ENCODE measurements at regions not wholly inside any gene's neighbourhood (a gene's known extent, or its start where the extent isn't known, plus 50 kb on each side); places are given as distances from the start of the nearest gene placed in this dataset.

- POLR2A ChIA-PET: no interaction called here
- no peak for DNase-seq
- 80% methylated on average over 3 of the region's 3 CpGs for WGBS (ENCODE audit: insufficient coverage)
- no peak overlapping the region for H3K27ac ChIP-seq (ENCODE audit: low read length in 2 of 2)
- H3K79me2 ChIP-seq (ENCODE audit: control insufficient read depth, insufficient read depth, low read length): no peaks in the 10 kb centered on the region
- H3K4me1 ChIP-seq (ENCODE audit: control insufficient read depth in 2 of 2, insufficient read depth in 2 of 2, low read length in 2 of 2): no peaks in the 10 kb centered on the region
- CTCF ChIA-PET: no interaction called here
- no peak overlapping the region for H2AFZ ChIP-seq (ENCODE audit: insufficient read depth, low read depth, low read length, poor library complexity, severe bottlenecking)
- no peaks in the 10 kb centered on the region for H4K20me1 ChIP-seq (ENCODE audit: control insufficient read depth, insufficient read depth, low read length, poor library complexity, severe bottlenecking)
- ATAC-seq (ENCODE audit: low read depth): no peak
- peaks cover 0 to 4% (median 0%) of the 10 kb centered on the region in 3 donors for H3K9me3 ChIP-seq (ENCODE audit: control extremely low read depth in 1 of 3, control insufficient read depth in 2 of 3, insufficient read depth in 1 of 3, low read length in 2 of 3)
- Mint-ChIP-seq H3K4me1 (peaks cover 7% of the 10 kb centered on the region), H3K9me3 (ENCODE audit: insufficient read depth) (no peaks in the 10 kb centered on the region), H3K27ac (no peak overlapping the region), H3K4me3 (no peak overlapping the region), H3K27me3 (peaks cover 5% of the 10 kb centered on the region)
- no peak overlapping the region for H3K9ac ChIP-seq (ENCODE audit: low read length)
- intact Hi-C loops (cut with micrococcal nuclease): no loop called here
- H3K27me3 ChIP-seq (replicated peaks in 1 of 4; ENCODE audit: control extremely low read depth in 1 of 4, control insufficient read depth in 3 of 4, insufficient read depth in 4 of 4, low read length in 3 of 4): no peaks in the 10 kb centered on the region
- H3K4me2 ChIP-seq (replicated peaks; ENCODE audit: low read depth, low read length, poor library complexity, severe bottlenecking): no peak overlapping the region
- no peak overlapping the region for H3K4me3 ChIP-seq (ENCODE audit: control extremely low read depth in 1 of 5, extremely low read depth in 1 of 5, insufficient read depth in 1 of 5, low read depth in 2 of 5, low read length in 4 of 5)
- TF ChIP-seq CTCF (IDR thresholded peaks at IDR 0.05) (no peak), EZH2 (IDR thresholded peaks at IDR 0.05; ENCODE audit: borderline replicate concordance, insufficient read depth, low read depth, low read length, poor library complexity, severe bottlenecking) (no peak)
- no peaks in the 10 kb centered on the region for H3K36me3 ChIP-seq (replicated peaks in 1 of 2; ENCODE audit: control extremely low read depth in 1 of 2, control insufficient read depth in 1 of 2, extremely low read depth in 1 of 2, insufficient read depth in 2 of 2, low read length in 1 of 2)
Measured at GRCh38 chr7:33776788-33777187, 128.6 kb upstream of the BMPER start.

GRCh38 chr7:33778195-33778594, 127.1 kb upstream of the BMPER start:
- TF ChIP-seq CTCF (IDR thresholded peaks at IDR 0.05) (no peak), EZH2 (IDR thresholded peaks at IDR 0.05; ENCODE audit: borderline replicate concordance, insufficient read depth, low read depth, low read length, poor library complexity, severe bottlenecking) (no peak)
- no peak overlapping the region for H3K9ac ChIP-seq (ENCODE audit: low read length)
- no peak overlapping the region for H3K4me3 Mint-ChIP-seq
- H3K9me3 Mint-ChIP-seq (ENCODE audit: insufficient read depth): no peaks in the 10 kb centered on the region
- no peak overlapping the region for H3K4me2 ChIP-seq (replicated peaks; ENCODE audit: low read depth, low read length, poor library complexity, severe bottlenecking)
- no peaks in the 10 kb centered on the region for H4K20me1 ChIP-seq (ENCODE audit: control insufficient read depth, insufficient read depth, low read length, poor library complexity, severe bottlenecking)
- DNase-seq (no peak), ATAC-seq (ENCODE audit: low read depth) (no peak)
- H3K27ac Mint-ChIP-seq: no peak overlapping the region
- H3K4me1 ChIP-seq (ENCODE audit: control insufficient read depth in 2 of 2, insufficient read depth in 2 of 2, low read length in 2 of 2): no peaks in the 10 kb centered on the region
- no peak overlapping the region for H2AFZ ChIP-seq (ENCODE audit: insufficient read depth, low read depth, low read length, poor library complexity, severe bottlenecking)
- no peak overlapping the region for H3K27ac ChIP-seq (ENCODE audit: low read length in 2 of 2)
- 88% methylated on average over 1 of the region's 2 CpGs for WGBS (ENCODE audit: insufficient coverage)
- ChIA-PET CTCF (interaction anchor here (0.7 kb wide), 1 partner anchor 1882 kb away, joined by 4 read pairs; no protein-coding TSS in a partner anchor), POLR2A (no interaction called here)
- no peaks in the 10 kb centered on the region for H3K79me2 ChIP-seq (ENCODE audit: control insufficient read depth, insufficient read depth, low read length)
- no peak overlapping the region for H3K4me3 ChIP-seq (ENCODE audit: control extremely low read depth in 1 of 5, extremely low read depth in 1 of 5, insufficient read depth in 1 of 5, low read depth in 2 of 5, low read length in 4 of 5)
- no peaks in the 10 kb centered on the region for H3K27me3 ChIP-seq (replicated peaks in 1 of 4; ENCODE audit: control extremely low read depth in 1 of 4, control insufficient read depth in 3 of 4, insufficient read depth in 4 of 4, low read length in 3 of 4)
- peaks cover 0 to 9% (median 0%) of the 10 kb centered on the region in 3 donors for H3K9me3 ChIP-seq (ENCODE audit: control extremely low read depth in 1 of 3, control insufficient read depth in 2 of 3, insufficient read depth in 1 of 3, low read length in 2 of 3)
- intact Hi-C loops (cut with micrococcal nuclease): no loop called here
- peaks cover 5% of the 10 kb centered on the region for H3K27me3 Mint-ChIP-seq
- H3K4me1 Mint-ChIP-seq: peaks cover 7% of the 10 kb centered on the region
- no peaks in the 10 kb centered on the region for H3K36me3 ChIP-seq (replicated peaks in 1 of 2; ENCODE audit: control extremely low read depth in 1 of 2, control insufficient read depth in 1 of 2, extremely low read depth in 1 of 2, insufficient read depth in 2 of 2, low read length in 1 of 2)
